HL-60 (cell line): ENCODE measurements at regions not wholly inside any gene's neighbourhood (a gene's known extent, or its start where the extent isn't known, plus 50 kb on each side); places are given as distances from the start of the nearest gene placed in this dataset.
"Not testable (repeated sequence)": the region's sequence is repeated elsewhere in the genome, so short reads cannot be mapped to it uniquely, and the experiment has no call there.

Experiments used
- DNase-seq, 2 experiments: peaks; one replicate each; pipeline ENCODE4 v3.0.0-alpha.2; 2010 to 2020; ENCODE audit warnings: low read depth in 1 of 2, low spot score in 1 of 2
- H3K27ac ChIP-seq: fragments of 250-450 bp; sonication (Bioruptor Pico); replicated peaks from 2 replicates; pipeline ENCODE4 v1.5.1; 2020; ENCODE audit warnings: mild to moderate bottlenecking, moderate library complexity
- H3K27me3 ChIP-seq: fragments of 250-450 bp; sonication (Bioruptor Pico); 2 replicates; pipeline ENCODE4 v1.5.1; 2021; ENCODE audit warnings: mild to moderate bottlenecking, moderate library complexity; ENCODE audit not compliant: insufficient read depth, poor library complexity, severe bottlenecking
- H3K4me3 ChIP-seq: replicated peaks from 2 replicates; pipeline ENCODE4 v1.5.1; 2011; ENCODE audit warnings: mild to moderate bottlenecking, control low read depth, low read length; ENCODE audit not compliant: insufficient read depth
- CTCF ChIP-seq: IDR thresholded peaks from one replicate; pipeline ENCODE4 v1.5.1; 2011; ENCODE audit warnings: low read length, control low read depth, inconsistent platforms; ENCODE audit not compliant: insufficient read depth
- GABPA ChIP-seq: IDR thresholded peaks from 2 replicates; pipeline ENCODE4 v1.6.1; 2012; ENCODE audit warnings: low read depth
- POLR2AphosphoS5 ChIP-seq: IDR thresholded peaks from 2 replicates; pipeline ENCODE4 v1.6.1; 2012; ENCODE audit warnings: low read depth
- REST ChIP-seq: IDR thresholded peaks from 2 replicates; pipeline ENCODE4 v1.6.1; 2012; ENCODE audit warnings: low read depth; ENCODE audit not compliant: insufficient replicate concordance
- SPI1 ChIP-seq: IDR thresholded peaks from 2 replicates; pipeline ENCODE4 v1.6.1; 2012; ENCODE audit warnings: low read depth, mild to moderate bottlenecking, borderline replicate concordance

- no peak overlapping the region for H3K27ac ChIP-seq
Observed at GRCh38 chr5:125487231-125487630, 740.8 kb upstream of the ZNF608 start.

GRCh38 chr5:125487652-125488051 lies 741.2 kb upstream of the ZNF608 start:
- not testable (repeated sequence) for H3K27ac ChIP-seq, DNase-seq, H3K27me3 ChIP-seq, H3K4me3 ChIP-seq

More at GRCh38 chr5:125487231-125487630, 740.8 kb upstream of the ZNF608 start:
- no peaks in the 10 kb centered on the region for H3K27me3 ChIP-seq
- no peak overlapping the region for H3K4me3 ChIP-seq
- no peak for TF ChIP-seq GABPA
- no peak for DNase-seq

- H3K27me3 ChIP-seq = no peaks in the 10 kb centered on the region
- no peak overlapping the region for H3K27ac ChIP-seq
- H3K4me3 ChIP-seq = no peak overlapping the region
- no peak for TF ChIP-seq SPI1
- TF ChIP-seq GABPA = no peak
- no peak for TF ChIP-seq CTCF
- no peak for TF ChIP-seq REST
- no peak for TF ChIP-seq POLR2AphosphoS5
- DNase-seq = no peak
Observed at GRCh38 chr5:125489146-125489545, 742.7 kb upstream of the ZNF608 start.

- no peak for TF ChIP-seq POLR2AphosphoS5
- TF ChIP-seq CTCF = no peak
- TF ChIP-seq SPI1 = no peak
- no peak for TF ChIP-seq REST
- TF ChIP-seq GABPA = no peak
- no peak overlapping the region for H3K4me3 ChIP-seq
- no peaks in the 10 kb centered on the region for H3K27me3 ChIP-seq
- no peak for DNase-seq
- H3K27ac ChIP-seq = no peak overlapping the region
Observed at GRCh38 chr5:125491986-125492492, 745.6 kb upstream of the ZNF608 start.

GRCh38 chr5:125492977-125493376 lies 746.5 kb upstream of the ZNF608 start:
- Histone ChIP-seq H3K27ac (no peak overlapping the region), H3K4me3 (no peak overlapping the region), H3K27me3 (no peaks in the 10 kb centered on the region)
- no peak for TF ChIP-seq GABPA
- no peak for TF ChIP-seq SPI1
- TF ChIP-seq CTCF = no peak
- no peak for TF ChIP-seq POLR2AphosphoS5
- TF ChIP-seq REST = no peak
- no peak for DNase-seq
